ENCODE measurements at regions not wholly inside any gene's neighbourhood (a gene's known extent, or its start where the extent isn't known, plus 50 kb on each side); places are given as distances from the start of the nearest gene placed in this dataset.

DNA sequence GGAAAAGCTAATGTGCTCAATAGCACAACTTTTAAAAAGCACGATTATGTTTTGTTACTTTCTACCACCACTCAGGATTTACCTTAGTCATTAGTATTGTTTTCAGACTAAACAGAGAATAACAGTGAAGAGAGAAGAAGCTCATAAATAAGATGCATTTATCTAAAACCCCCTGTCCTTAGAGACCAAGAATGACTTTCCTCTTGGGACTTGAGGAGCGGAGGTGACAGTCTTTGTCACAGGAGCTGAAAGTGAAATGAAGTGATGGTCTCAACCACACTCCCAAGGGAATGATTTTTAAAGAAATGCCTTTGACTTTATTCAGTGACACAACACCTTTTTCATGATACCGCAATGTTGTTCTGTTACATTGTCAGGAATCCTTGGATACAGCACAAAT, 190.6 kb upstream of the NBEA start:
- Histone ChIP-seq H3K27me3 (ENCODE audit: control insufficient read depth, insufficient read depth, low read length) (no peaks in the 10 kb centered on the region), H3K4me3 (ENCODE audit: low read depth, low read length) (no peak overlapping the region), H3K36me3 (ENCODE audit: control insufficient read depth, insufficient read depth, low read length) (no peaks in the 10 kb centered on the region)
- TF ChIP-seq, protein P1, sequence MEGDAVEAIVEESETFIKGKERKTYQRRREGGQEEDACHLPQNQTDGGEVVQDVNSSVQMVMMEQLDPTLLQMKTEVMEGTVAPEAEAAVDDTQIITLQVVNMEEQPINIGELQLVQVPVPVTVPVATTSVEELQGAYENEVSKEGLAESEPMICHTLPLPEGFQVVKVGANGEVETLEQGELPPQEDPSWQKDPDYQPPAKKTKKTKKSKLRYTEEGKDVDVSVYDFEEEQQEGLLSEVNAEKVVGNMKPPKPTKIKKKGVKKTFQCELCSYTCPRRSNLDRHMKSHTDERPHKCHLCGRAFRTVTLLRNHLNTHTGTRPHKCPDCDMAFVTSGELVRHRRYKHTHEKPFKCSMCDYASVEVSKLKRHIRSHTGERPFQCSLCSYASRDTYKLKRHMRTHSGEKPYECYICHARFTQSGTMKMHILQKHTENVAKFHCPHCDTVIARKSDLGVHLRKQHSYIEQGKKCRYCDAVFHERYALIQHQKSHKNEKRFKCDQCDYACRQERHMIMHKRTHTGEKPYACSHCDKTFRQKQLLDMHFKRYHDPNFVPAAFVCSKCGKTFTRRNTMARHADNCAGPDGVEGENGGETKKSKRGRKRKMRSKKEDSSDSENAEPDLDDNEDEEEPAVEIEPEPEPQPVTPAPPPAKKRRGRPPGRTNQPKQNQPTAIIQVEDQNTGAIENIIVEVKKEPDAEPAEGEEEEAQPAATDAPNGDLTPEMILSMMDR (IDR thresholded peaks at IDR 0.05; ENCODE audit: insufficient read depth, low read length, poor library complexity, severe bottlenecking): no peak
- DNase-seq (ENCODE audit: low read depth): no peak

DNA sequence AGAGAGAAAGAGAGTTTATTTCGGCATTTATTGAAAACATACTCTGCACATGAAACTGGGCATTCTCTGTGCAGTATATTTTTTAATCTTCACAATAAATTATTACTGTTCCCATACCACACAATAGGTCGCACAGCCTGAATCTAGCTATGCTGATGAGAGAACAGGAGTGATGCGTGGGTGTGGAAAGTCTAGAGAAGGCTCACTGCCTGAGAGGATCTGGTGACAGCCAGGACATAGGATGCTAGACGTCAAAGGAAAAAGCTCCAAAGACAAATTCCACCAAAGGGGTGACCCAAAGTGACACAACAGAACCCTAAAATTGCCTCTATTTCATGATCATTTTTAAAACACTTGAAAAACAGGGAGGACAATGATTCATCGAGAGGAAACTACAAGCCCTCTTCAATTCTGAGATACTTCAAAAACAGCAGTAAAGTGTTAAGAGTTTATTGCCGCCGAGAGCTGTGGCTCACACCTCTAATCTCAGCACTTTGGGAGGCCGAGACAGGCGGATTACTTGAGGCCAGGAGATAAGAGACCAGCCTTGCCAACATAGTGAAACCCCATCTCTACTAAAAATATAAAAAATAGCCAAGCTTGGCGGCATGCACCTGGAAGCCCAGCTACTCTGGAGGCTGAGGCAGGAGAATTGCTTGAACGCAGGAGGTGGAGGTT, 189.6 kb upstream of the NBEA start:
- no peak for DNase-seq (ENCODE audit: low read depth)
- TF ChIP-seq, protein P1 (IDR thresholded peaks at IDR 0.05; ENCODE audit: insufficient read depth, low read length, poor library complexity, severe bottlenecking): no peak
- no peaks in the 10 kb centered on the region for H3K36me3 ChIP-seq (ENCODE audit: control insufficient read depth, insufficient read depth, low read length)
- H3K27me3 ChIP-seq (ENCODE audit: control insufficient read depth, insufficient read depth, low read length): no peaks in the 10 kb centered on the region
- H3K4me3 ChIP-seq (ENCODE audit: low read depth, low read length): no peak overlapping the region

DNA sequence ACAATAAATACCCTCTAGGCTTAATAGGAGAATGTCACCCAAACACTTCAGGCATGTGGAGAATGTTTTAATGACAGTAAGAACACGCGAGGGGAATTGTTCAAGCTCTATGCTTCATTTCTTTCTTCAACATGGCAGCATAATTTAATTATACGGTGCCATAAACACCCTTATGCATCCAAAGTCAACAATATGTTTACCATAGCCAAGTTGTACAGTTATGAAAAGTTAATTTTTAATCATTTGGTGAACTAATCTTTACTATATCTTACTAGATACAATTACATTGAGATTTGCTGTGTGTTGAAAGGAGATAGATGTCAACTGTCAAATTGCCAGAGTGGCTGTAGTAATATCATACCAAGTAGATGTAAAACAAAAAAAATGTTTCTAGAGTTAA, 185.9 kb upstream of the NBEA start:
- Histone ChIP-seq H3K36me3 (ENCODE audit: control insufficient read depth, insufficient read depth, low read length) (no peaks in the 10 kb centered on the region), H3K4me3 (ENCODE audit: low read depth, low read length) (no peak overlapping the region), H3K27me3 (ENCODE audit: control insufficient read depth, insufficient read depth, low read length) (no peaks in the 10 kb centered on the region)
- TF ChIP-seq, protein P1 (IDR thresholded peaks at IDR 0.05; ENCODE audit: insufficient read depth, low read length, poor library complexity, severe bottlenecking): no peak
- DNase-seq (ENCODE audit: low read depth): no peak

DNA sequence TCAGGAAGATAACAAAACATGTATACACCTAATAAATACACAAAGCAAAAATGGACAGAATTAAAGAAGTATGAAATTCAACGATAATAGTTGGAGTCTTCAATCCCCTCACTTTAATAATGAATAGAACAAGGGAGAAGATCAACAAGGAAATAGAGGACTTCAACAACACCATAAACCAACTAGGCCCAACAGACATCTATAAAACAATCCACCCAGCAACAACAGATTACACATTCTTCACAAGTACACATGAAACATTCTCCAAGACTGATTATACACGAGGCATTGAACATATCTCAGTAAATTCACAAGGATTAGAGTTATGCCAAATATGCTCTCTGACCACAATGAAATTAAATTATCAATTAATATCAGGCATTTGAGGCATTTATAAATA, 185.5 kb upstream of the NBEA start:
- TF ChIP-seq, protein P1 (IDR thresholded peaks at IDR 0.05; ENCODE audit: insufficient read depth, low read length, poor library complexity, severe bottlenecking): no peak
- Histone ChIP-seq H3K27me3 (ENCODE audit: control insufficient read depth, insufficient read depth, low read length) (no peaks in the 10 kb centered on the region), H3K36me3 (ENCODE audit: control insufficient read depth, insufficient read depth, low read length) (no peaks in the 10 kb centered on the region)

DNA sequence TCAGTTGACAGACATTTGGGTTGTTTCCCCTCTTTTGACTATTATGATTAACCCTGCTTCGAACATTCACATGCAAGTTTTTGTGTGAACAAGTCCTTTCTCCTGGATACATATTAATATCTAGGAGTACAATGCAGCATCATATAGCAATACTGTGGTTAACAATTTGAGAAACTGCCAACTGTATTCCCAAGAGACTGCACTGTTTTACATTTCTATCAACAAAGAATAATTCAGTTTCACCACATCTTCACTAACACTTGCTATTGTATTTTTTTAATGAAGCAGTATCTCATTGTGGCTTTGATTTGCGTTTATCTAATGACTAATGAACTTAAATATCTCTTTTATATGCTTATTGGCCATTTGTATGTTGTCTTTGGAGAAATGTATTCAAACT, 184.6 kb upstream of the NBEA start:
- TF ChIP-seq, protein P1 (IDR thresholded peaks at IDR 0.05; ENCODE audit: insufficient read depth, low read length, poor library complexity, severe bottlenecking): no peak

More for the DNA sequence above, 185.5 kb upstream of the NBEA start:
- DNase-seq (ENCODE audit: low read depth): no peak
- H3K4me3 ChIP-seq (ENCODE audit: low read depth, low read length): no peak overlapping the region

DNA sequence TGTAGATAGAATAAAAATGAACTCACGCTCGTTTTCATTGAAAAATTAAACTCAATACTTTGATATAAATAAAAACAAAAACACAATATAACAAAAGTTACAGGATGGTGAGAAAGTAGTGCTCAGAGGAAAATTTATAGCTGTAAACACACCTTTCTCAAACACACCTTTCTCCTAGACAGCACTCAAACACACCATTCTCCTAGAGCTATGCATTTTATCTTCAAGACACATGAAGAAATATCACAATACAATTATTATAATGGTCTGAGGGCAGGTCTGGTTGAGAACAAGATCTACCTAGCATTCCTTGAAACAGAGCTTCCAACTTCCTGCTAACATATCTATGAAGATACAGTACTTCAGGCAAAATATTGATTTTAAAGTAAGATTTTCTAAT, 183.4 kb upstream of the NBEA start:
- H3K27me3 ChIP-seq (ENCODE audit: control insufficient read depth, insufficient read depth, low read length): no peaks in the 10 kb centered on the region
- no peak overlapping the region for H3K4me3 ChIP-seq (ENCODE audit: low read depth, low read length)
- TF ChIP-seq, protein P1 (IDR thresholded peaks at IDR 0.05; ENCODE audit: insufficient read depth, low read length, poor library complexity, severe bottlenecking): no peak
- no peak for DNase-seq (ENCODE audit: low read depth)
- H3K36me3 ChIP-seq (ENCODE audit: control insufficient read depth, insufficient read depth, low read length): no peaks in the 10 kb centered on the region

More for the DNA sequence above, 184.6 kb upstream of the NBEA start:
- Histone ChIP-seq H3K27me3 (ENCODE audit: control insufficient read depth, insufficient read depth, low read length) (no peaks in the 10 kb centered on the region), H3K4me3 (ENCODE audit: low read depth, low read length) (no peak overlapping the region), H3K36me3 (ENCODE audit: control insufficient read depth, insufficient read depth, low read length) (no peaks in the 10 kb centered on the region)
- DNase-seq (ENCODE audit: low read depth): no peak

All from kidney epithelial cell (primary cell).